ENCODE measurements at regions not wholly inside any gene's neighbourhood (a gene's known extent, or its start where the extent isn't known, plus 50 kb on each side); places are given as distances from the start of the nearest gene placed in this dataset.

DNA sequence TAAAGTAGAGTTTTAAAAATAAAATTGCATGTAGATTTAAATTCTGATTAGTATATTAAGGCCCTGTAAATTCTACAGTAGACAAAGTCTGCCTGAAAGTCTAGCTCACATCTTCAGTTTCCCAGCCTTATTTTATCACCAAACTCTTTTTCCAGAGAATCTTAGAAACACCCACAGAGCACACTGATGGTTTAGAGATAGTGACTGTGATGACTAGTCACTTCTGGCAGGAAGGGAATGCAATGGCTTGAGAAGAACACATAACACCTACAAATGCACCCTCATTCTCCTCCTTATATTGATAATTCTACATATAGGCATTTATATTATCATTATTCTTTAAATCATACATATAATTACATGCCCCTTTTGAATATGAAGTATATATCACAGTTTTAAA is 232.9 kb downstream of the ARAP2 start:
- POLR2A ChIA-PET = no interaction called here
- BruUV-seq (replicated peaks) = no TSS peak

DNA sequence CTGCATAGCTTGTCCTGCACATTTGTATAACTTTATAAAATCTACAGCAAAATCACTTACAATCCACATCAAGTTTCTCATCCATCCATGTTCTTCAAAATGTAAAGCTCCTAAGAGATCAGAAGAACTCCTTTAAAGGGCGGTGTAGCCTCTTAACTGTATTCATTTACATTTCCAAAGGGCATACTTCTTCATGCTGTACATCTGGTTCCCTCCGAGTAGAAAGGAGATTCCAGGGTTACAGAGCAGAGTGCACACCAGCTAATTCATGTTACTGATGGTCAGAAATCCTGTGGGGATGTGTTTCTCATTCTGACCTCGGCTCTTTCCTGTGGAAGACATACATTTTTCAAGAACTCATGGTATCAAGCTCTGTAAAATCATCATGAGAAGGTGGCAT is 231.8 kb downstream of the ARAP2 start:
- intact Hi-C loops (cut with micrococcal nuclease) = no loop called here
- no TSS peak for BruUV-seq (replicated peaks)
- no peak overlapping the region for H3K4me3 Mint-ChIP-seq (ENCODE audit: unreplicated experiment)
- TF ChIP-seq, protein P1, sequence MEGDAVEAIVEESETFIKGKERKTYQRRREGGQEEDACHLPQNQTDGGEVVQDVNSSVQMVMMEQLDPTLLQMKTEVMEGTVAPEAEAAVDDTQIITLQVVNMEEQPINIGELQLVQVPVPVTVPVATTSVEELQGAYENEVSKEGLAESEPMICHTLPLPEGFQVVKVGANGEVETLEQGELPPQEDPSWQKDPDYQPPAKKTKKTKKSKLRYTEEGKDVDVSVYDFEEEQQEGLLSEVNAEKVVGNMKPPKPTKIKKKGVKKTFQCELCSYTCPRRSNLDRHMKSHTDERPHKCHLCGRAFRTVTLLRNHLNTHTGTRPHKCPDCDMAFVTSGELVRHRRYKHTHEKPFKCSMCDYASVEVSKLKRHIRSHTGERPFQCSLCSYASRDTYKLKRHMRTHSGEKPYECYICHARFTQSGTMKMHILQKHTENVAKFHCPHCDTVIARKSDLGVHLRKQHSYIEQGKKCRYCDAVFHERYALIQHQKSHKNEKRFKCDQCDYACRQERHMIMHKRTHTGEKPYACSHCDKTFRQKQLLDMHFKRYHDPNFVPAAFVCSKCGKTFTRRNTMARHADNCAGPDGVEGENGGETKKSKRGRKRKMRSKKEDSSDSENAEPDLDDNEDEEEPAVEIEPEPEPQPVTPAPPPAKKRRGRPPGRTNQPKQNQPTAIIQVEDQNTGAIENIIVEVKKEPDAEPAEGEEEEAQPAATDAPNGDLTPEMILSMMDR (IDR thresholded peaks at IDR 0.05; ENCODE audit: unreplicated experiment) = no peak
- H3K27me3 Mint-ChIP-seq (ENCODE audit: insufficient read depth, unreplicated experiment) = no peaks in the 10 kb centered on the region
- ChIA-PET CTCF (no interaction called here), POLR2A (no interaction called here)
- H3K4me1 Mint-ChIP-seq (ENCODE audit: insufficient read depth, unreplicated experiment) = peaks cover 6% of the 10 kb centered on the region
- no peak overlapping the region for H3K27ac Mint-ChIP-seq (ENCODE audit: low read depth, unreplicated experiment)
- no peaks in the 10 kb centered on the region for H3K9me3 Mint-ChIP-seq (ENCODE audit: unreplicated experiment)
- no peak for DNase-seq (ENCODE audit: unreplicated experiment)
- H3K36me3 Mint-ChIP-seq (ENCODE audit: insufficient read depth, unreplicated experiment) = no peaks in the 10 kb centered on the region

More for the DNA sequence above, 232.9 kb downstream of the ARAP2 start:
- intact Hi-C loops (cut with micrococcal nuclease) = no loop called here
- Mint-ChIP-seq H3K4me1 (ENCODE audit: insufficient read depth, unreplicated experiment) (peaks cover 6% of the 10 kb centered on the region), H3K4me3 (ENCODE audit: unreplicated experiment) (no peak overlapping the region), H3K27ac (ENCODE audit: low read depth, unreplicated experiment) (no peak overlapping the region), H3K9me3 (ENCODE audit: unreplicated experiment) (no peaks in the 10 kb centered on the region), H3K27me3 (ENCODE audit: insufficient read depth, unreplicated experiment) (no peaks in the 10 kb centered on the region), H3K36me3 (ENCODE audit: insufficient read depth, unreplicated experiment) (no peaks in the 10 kb centered on the region)
- TF ChIP-seq, protein P1 (IDR thresholded peaks at IDR 0.05; ENCODE audit: unreplicated experiment) = no peak
- CTCF ChIA-PET = interaction anchor here (0.6 kb wide), 1 partner anchor 188 kb away, joined by 3 read pairs; no protein-coding TSS in a partner anchor
- no peak for DNase-seq (ENCODE audit: unreplicated experiment)

DNA sequence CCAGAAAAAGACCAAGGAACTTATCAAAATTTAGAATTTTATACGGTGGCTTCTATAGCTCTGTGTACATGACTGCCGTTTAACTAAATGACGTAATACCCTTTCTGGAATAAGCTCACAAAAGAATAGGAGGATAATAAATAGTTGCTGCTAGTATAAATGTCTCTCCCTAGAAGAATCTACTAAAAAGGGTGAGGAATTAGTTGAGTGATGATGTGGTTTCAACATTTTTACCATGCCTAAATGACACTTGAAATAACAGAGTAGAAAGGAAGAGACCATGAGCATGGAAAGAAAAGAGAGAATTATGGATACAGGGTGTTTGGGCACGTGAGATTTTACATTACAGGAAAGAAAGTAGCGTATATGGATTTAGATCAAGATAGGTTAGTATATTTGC is 231.1 kb downstream of the ARAP2 start:
- Mint-ChIP-seq H3K27me3 (ENCODE audit: insufficient read depth, unreplicated experiment) (no peaks in the 10 kb centered on the region), H3K9me3 (ENCODE audit: unreplicated experiment) (no peaks in the 10 kb centered on the region), H3K36me3 (ENCODE audit: insufficient read depth, unreplicated experiment) (no peaks in the 10 kb centered on the region), H3K27ac (ENCODE audit: low read depth, unreplicated experiment) (no peak overlapping the region), H3K4me1 (ENCODE audit: insufficient read depth, unreplicated experiment) (peaks cover 6% of the 10 kb centered on the region), H3K4me3 (ENCODE audit: unreplicated experiment) (no peak overlapping the region)
- POLR2A ChIA-PET = interaction anchor here (0.7 kb wide), 1 partner anchor 1531 kb away, joined by 3 read pairs; no protein-coding TSS in a partner anchor
- TF ChIP-seq, protein P1 (IDR thresholded peaks at IDR 0.05; ENCODE audit: unreplicated experiment) = no peak
- intact Hi-C loops (cut with micrococcal nuclease) = no loop called here
- CTCF ChIA-PET = no interaction called here
- BruUV-seq (replicated peaks) = no TSS peak
- DNase-seq (ENCODE audit: unreplicated experiment) = no peak

All from MCF 10A (cell line).